Parathyroid adenoma (tissue), 2 donors: ENCODE measurements at regions not wholly inside any gene's neighbourhood (a gene's known extent, or its start where the extent isn't known, plus 50 kb on each side); places are given as distances from the start of the nearest gene placed in this dataset.

ENCODE experiments used
- H2AFZ ChIP-seq: fragments of 300-600 bp; sonication (generic); one replicate; pipeline ENCODE4 v1.7.0; 2017; ENCODE audit warnings: antibody characterized with exemption, mild to moderate bottlenecking
- H3K27ac ChIP-seq: fragments of 300-600 bp; sonication (generic); one replicate; pipeline ENCODE4 v1.7.0; 2017
- H3K27me3 ChIP-seq: fragments of 300-600 bp; sonication (generic); one replicate; pipeline ENCODE4 v1.7.0; 2017; ENCODE audit warnings: low read length; ENCODE audit not compliant: control insufficient read depth, insufficient read depth
- H3K36me3 ChIP-seq: fragments of 300-600 bp; sonication (generic); one replicate; pipeline ENCODE4 v1.7.0; 2017; ENCODE audit warnings: low read length; ENCODE audit not compliant: control insufficient read depth, insufficient read depth
- H3K4me1 ChIP-seq: fragments of 300-600 bp; sonication (generic); one replicate; pipeline ENCODE4 v1.7.0; 2017; ENCODE audit warnings: control low read depth
- H3K4me2 ChIP-seq: fragments of 300-600 bp; sonication (generic); one replicate; pipeline ENCODE4 v1.7.0; 2017; ENCODE audit warnings: low read length
- H3K4me3 ChIP-seq: fragments of 300-600 bp; sonication (generic); one replicate; pipeline ENCODE4 v1.7.0; 2017; ENCODE audit warnings: low read depth, low read length
- H3K79me2 ChIP-seq: fragments of 300-600 bp; sonication (generic); one replicate; pipeline ENCODE4 v1.7.0; 2017; ENCODE audit warnings: control low read depth
- H3K9ac ChIP-seq: fragments of 300-600 bp; sonication (generic); one replicate; pipeline ENCODE4 v1.7.0; 2017; ENCODE audit warnings: mild to moderate bottlenecking
- H3K9me3 ChIP-seq: fragments of 300-600 bp; sonication (generic); one replicate; pipeline ENCODE4 v1.7.0; 2017; ENCODE audit warnings: low read length; ENCODE audit not compliant: control insufficient read depth
- TF ChIP-seq, protein P1 (sequence below): fragments of 300-600 bp; sonication (generic); IDR thresholded peaks from one replicate; pipeline ENCODE4 v1.7.0; 2017; ENCODE audit warnings: antibody characterized with exemption, mild to moderate bottlenecking
- donor health status: primary hyperparathyroidism.

DNA sequence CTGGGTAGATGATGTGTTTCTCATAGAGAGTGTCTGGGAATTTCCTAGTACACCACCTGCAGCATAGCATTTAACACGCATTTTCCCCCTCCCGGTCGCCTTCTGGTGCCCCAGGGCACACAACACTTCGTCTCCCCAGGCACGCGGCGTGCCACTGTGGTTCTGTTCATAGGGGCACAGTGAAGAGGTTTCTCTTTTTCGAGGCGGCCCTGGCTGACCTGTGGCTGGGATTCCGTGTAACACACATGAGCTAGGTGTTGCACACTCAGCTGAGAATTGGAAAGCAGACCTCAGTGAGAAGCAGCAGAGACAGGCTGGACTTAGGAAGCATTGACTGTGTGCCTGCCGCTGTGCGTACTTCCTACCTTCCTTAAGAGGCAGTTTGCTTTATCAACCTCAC is 214.3 kb upstream of the SHH start:
- no peaks in the 10 kb centered on the region for H3K4me1 ChIP-seq
- no peak overlapping the region for H3K9ac ChIP-seq
- TF ChIP-seq, protein P1, sequence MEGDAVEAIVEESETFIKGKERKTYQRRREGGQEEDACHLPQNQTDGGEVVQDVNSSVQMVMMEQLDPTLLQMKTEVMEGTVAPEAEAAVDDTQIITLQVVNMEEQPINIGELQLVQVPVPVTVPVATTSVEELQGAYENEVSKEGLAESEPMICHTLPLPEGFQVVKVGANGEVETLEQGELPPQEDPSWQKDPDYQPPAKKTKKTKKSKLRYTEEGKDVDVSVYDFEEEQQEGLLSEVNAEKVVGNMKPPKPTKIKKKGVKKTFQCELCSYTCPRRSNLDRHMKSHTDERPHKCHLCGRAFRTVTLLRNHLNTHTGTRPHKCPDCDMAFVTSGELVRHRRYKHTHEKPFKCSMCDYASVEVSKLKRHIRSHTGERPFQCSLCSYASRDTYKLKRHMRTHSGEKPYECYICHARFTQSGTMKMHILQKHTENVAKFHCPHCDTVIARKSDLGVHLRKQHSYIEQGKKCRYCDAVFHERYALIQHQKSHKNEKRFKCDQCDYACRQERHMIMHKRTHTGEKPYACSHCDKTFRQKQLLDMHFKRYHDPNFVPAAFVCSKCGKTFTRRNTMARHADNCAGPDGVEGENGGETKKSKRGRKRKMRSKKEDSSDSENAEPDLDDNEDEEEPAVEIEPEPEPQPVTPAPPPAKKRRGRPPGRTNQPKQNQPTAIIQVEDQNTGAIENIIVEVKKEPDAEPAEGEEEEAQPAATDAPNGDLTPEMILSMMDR, result no peak
- no peak overlapping the region for H3K27ac ChIP-seq
- H3K36me3 ChIP-seq, result no peaks in the 10 kb centered on the region
- no peaks in the 10 kb centered on the region for H3K27me3 ChIP-seq
- no peak overlapping the region for H3K4me3 ChIP-seq
- H3K9me3 ChIP-seq, result no peaks in the 10 kb centered on the region
- no peaks in the 10 kb centered on the region for H3K79me2 ChIP-seq
- no peak overlapping the region for H2AFZ ChIP-seq
- no peak overlapping the region for H3K4me2 ChIP-seq

- H3K9ac ChIP-seq, result no peak overlapping the region
- H3K27me3 ChIP-seq, result no peaks in the 10 kb centered on the region
- no peak overlapping the region for H3K4me3 ChIP-seq
- TF ChIP-seq, protein P1, result no peak
- no peak overlapping the region for H3K27ac ChIP-seq
- no peak overlapping the region for H2AFZ ChIP-seq
- H3K4me2 ChIP-seq, result no peak overlapping the region
- no peaks in the 10 kb centered on the region for H3K79me2 ChIP-seq
- H3K36me3 ChIP-seq, result no peaks in the 10 kb centered on the region
- H3K4me1 ChIP-seq, result no peaks in the 10 kb centered on the region
- H3K9me3 ChIP-seq, result no peaks in the 10 kb centered on the region
Observed at GRCh38 chr7:156026076-156026600, 213.9 kb upstream of the SHH start.

- H3K4me1 ChIP-seq, result no peaks in the 10 kb centered on the region
- no peak overlapping the region for H3K9ac ChIP-seq
Observed at GRCh38 chr7:156025675-156026074, 213.4 kb upstream of the SHH start.

GRCh38 chr7:156024201-156024600 is 211.9 kb upstream of the SHH start:
- no peaks in the 10 kb centered on the region for H3K27me3 ChIP-seq
- H3K79me2 ChIP-seq, result no peaks in the 10 kb centered on the region
- H3K27ac ChIP-seq, result no peak overlapping the region
- no peak overlapping the region for H3K4me2 ChIP-seq
- H3K9me3 ChIP-seq, result no peaks in the 10 kb centered on the region
- H2AFZ ChIP-seq, result no peak overlapping the region
- no peak overlapping the region for H3K4me3 ChIP-seq
- H3K4me1 ChIP-seq, result no peaks in the 10 kb centered on the region
- no peak overlapping the region for H3K9ac ChIP-seq
- no peaks in the 10 kb centered on the region for H3K36me3 ChIP-seq
- TF ChIP-seq, protein P1, result no peak

More at GRCh38 chr7:156025675-156026074, 213.4 kb upstream of the SHH start:
- Histone ChIP-seq H2AFZ (no peak overlapping the region), H3K79me2 (no peaks in the 10 kb centered on the region), H3K27ac (no peak overlapping the region), H3K4me2 (no peak overlapping the region), H3K9me3 (no peaks in the 10 kb centered on the region), H3K27me3 (no peaks in the 10 kb centered on the region), H3K4me3 (no peak overlapping the region), H3K36me3 (no peaks in the 10 kb centered on the region)
- TF ChIP-seq, protein P1, result no peak
